ENCODE measurements at regions not wholly inside any gene's neighbourhood (a gene's known extent, or its start where the extent isn't known, plus 50 kb on each side); places are given as distances from the start of the nearest gene placed in this dataset.

DNA sequence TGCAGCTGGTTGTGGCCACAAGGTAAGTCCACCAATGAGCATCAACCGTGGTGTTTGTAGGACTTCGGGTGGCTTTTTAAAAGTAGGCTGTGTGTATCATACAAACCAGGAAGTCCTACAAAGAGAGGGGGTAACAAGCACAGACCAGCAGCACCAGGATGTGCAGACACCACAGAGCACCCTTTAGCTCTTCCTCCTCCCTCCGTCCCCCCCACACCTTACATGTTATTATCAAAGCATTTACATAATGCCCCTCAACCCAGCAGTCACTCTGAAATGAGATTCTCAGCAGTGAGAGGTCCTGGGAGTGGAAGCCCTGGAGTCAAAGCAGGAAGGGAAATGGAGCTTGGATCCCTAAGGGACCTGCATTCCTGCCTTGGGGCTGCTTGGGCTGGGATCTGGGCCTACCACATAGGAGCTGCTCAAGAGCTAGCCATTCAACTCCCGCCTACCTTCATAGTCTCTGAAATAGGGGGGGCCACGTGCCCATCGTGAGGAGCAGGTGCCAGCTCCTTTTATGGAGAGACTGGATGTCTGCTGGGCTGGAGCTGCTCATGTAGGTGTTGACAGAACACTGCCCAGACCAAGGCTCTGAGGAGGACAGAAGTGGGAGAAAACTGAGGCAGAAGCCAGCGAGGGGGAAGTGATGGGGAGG, 90.6 kb downstream of the PSMB1 start:
- TF ChIP-seq, protein P1, sequence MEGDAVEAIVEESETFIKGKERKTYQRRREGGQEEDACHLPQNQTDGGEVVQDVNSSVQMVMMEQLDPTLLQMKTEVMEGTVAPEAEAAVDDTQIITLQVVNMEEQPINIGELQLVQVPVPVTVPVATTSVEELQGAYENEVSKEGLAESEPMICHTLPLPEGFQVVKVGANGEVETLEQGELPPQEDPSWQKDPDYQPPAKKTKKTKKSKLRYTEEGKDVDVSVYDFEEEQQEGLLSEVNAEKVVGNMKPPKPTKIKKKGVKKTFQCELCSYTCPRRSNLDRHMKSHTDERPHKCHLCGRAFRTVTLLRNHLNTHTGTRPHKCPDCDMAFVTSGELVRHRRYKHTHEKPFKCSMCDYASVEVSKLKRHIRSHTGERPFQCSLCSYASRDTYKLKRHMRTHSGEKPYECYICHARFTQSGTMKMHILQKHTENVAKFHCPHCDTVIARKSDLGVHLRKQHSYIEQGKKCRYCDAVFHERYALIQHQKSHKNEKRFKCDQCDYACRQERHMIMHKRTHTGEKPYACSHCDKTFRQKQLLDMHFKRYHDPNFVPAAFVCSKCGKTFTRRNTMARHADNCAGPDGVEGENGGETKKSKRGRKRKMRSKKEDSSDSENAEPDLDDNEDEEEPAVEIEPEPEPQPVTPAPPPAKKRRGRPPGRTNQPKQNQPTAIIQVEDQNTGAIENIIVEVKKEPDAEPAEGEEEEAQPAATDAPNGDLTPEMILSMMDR (IDR thresholded peaks at IDR 0.05; ENCODE audit: extremely low read depth in 1 of 2, insufficient read depth in 1 of 2, low read depth in 1 of 2, low read length in 2 of 2), result no peak
- no peak for TF ChIP-seq POLR2AphosphoS5 (IDR thresholded peaks at IDR 0.05; ENCODE audit: insufficient read depth, low read depth, low read length)
- no peak for TF ChIP-seq EZH2 (IDR thresholded peaks at IDR 0.05; ENCODE audit: borderline replicate concordance, low read depth, low read length, severe bottlenecking)
- TF ChIP-seq POLR2A (IDR thresholded peaks at IDR 0.05; ENCODE audit: low read depth, low read length), result no peak
